ENCODE measurements at regions not wholly inside any gene's neighbourhood (a gene's known extent, or its start where the extent isn't known, plus 50 kb on each side); places are given as distances from the start of the nearest gene placed in this dataset.

DNA sequence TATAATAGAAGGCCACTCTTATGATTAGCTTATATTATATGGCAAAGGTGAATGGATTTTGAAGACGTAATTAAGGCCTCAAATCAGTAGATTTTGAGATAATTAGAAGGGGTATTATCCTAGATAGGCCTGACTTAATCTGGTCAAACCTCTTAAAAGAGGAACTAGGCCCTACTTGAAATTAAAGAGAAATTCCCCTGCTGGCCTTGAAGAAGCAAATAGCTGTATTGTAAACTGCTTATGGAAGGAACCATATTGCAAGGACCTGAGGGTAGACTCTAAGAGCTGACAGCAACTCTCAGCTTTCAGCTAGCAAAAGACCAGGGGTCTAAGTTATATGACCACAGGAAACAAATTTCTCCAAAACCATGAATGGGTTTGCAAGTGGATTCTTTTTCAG is 219.0 kb upstream of the ONECUT1 start:
- TF ChIP-seq, protein P1, sequence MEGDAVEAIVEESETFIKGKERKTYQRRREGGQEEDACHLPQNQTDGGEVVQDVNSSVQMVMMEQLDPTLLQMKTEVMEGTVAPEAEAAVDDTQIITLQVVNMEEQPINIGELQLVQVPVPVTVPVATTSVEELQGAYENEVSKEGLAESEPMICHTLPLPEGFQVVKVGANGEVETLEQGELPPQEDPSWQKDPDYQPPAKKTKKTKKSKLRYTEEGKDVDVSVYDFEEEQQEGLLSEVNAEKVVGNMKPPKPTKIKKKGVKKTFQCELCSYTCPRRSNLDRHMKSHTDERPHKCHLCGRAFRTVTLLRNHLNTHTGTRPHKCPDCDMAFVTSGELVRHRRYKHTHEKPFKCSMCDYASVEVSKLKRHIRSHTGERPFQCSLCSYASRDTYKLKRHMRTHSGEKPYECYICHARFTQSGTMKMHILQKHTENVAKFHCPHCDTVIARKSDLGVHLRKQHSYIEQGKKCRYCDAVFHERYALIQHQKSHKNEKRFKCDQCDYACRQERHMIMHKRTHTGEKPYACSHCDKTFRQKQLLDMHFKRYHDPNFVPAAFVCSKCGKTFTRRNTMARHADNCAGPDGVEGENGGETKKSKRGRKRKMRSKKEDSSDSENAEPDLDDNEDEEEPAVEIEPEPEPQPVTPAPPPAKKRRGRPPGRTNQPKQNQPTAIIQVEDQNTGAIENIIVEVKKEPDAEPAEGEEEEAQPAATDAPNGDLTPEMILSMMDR (IDR thresholded peaks at IDR 0.05; ENCODE audit: insufficient read depth, low read depth, low read length, missing control alignments): no peak
- no peak for DNase-seq (ENCODE audit: low read depth)
- no peak overlapping the region for H3K4me3 ChIP-seq (ENCODE audit: low read length)

GRCh38 chr15:53000409-53000808 is 210.3 kb upstream of the ONECUT1 start:
- TF ChIP-seq, protein P1 (IDR thresholded peaks at IDR 0.05; ENCODE audit: insufficient read depth, low read depth, low read length, missing control alignments): no peak

DNA sequence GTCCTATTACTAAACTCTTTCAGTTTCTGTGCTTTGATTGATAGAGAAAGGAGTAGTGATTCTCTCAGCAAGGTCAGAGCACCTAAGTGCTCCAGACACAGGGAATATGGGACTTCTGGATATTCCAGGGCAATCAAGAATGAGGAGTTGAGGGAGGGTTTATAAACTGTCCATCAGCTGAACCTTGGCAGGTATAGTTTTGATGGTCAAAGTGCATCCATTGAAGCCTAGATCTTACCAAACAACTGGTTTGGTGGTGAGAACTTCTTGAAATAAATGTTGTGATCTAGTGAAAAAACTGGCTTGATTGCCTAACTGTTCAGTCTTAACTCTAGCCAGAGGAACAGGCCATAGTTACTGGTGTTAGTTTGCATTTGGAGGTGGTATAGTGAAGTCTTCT is 207.0 kb upstream of the ONECUT1 start:
- TF ChIP-seq, protein P1 (IDR thresholded peaks at IDR 0.05; ENCODE audit: insufficient read depth, low read depth, low read length, missing control alignments): no peak
- no peak overlapping the region for H3K4me3 ChIP-seq (ENCODE audit: low read length)
- DNase-seq (ENCODE audit: low read depth): no peak

More at GRCh38 chr15:53000409-53000808, 210.3 kb upstream of the ONECUT1 start:
- DNase-seq (ENCODE audit: low read depth): no peak
- no peak overlapping the region for H3K4me3 ChIP-seq (ENCODE audit: low read length)

- no peak overlapping the region for H3K4me3 ChIP-seq (ENCODE audit: low read length)
- no peak for DNase-seq (ENCODE audit: low read depth)
- TF ChIP-seq, protein P1 (IDR thresholded peaks at IDR 0.05; ENCODE audit: insufficient read depth, low read depth, low read length, missing control alignments): no peak
Measured at GRCh38 chr15:52994290-52994689, 204.2 kb upstream of the ONECUT1 start.

DNA sequence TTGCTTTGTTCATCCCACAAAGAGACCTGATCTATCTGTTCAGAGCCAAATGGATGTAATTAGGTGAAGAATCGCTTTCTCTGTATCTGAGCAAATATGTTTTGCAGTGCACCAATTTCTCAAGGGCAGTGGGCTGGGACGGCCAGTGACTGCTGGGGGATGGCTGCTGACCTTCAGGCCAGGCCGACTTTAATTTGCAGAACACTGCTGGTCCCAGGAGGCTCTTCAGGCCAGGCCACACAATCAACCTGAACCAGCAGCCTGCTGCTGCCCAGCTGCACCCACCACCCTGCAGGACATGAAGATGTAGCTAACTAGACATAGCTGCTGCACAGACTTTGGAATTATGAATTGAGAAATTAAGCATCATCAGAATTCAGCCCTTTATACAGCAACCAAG is 194.4 kb upstream of the ONECUT1 start:
- TF ChIP-seq, protein P1 (IDR thresholded peaks at IDR 0.05; ENCODE audit: insufficient read depth, low read depth, low read length, missing control alignments): no peak
- H3K4me3 ChIP-seq (ENCODE audit: low read length): no peak overlapping the region
- no peak for DNase-seq (ENCODE audit: low read depth)

- TF ChIP-seq, protein P1 (IDR thresholded peaks at IDR 0.05; ENCODE audit: insufficient read depth, low read depth, low read length, missing control alignments): no peak
- H3K4me3 ChIP-seq (ENCODE audit: low read length): no peak overlapping the region
- DNase-seq (ENCODE audit: low read depth): no peak
Measured at GRCh38 chr15:52980446-52980845, 190.3 kb upstream of the ONECUT1 start.

DNA sequence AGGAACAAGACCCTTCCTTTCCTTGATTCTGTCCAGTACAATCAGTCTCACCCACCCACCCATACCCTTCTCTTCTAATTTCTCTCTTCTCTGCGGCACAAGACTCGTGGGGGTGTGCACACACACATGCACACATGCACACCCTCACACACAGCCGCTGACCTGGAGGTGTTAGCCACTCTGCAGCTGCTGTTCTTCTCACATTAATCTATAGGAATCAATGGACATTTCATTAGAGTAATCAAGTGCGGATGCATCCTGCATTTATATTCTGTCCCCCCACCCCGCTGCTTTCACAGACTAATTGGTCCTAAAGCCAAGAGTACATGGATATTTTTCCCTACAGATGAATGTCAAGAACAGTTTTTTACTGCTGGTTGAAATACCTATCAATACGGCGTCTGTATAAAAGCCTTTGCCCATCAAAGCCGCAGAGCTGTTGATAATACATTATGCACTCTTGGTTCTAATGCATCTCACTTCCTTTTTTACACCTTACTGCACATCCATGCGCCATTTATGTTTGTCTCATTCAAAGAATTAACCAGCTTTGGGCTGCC is 186.5 kb upstream of the ONECUT1 start:
- H3K4me3 ChIP-seq (ENCODE audit: low read length): no peak overlapping the region
- no peak for DNase-seq (ENCODE audit: low read depth)
- TF ChIP-seq, protein P1 (IDR thresholded peaks at IDR 0.05; ENCODE audit: insufficient read depth, low read depth, low read length, missing control alignments): no peak

All from epithelial cell of esophagus (primary cell).